Activated CD8-positive, alpha-beta memory T cell treated with anti-CD3 and anti-CD28 coated beads, Interleukin-2, amount 50 U/mL, for 1 hour (primary cell): ENCODE measurements at regions not wholly inside any gene's neighbourhood (a gene's known extent, or its start where the extent isn't known, plus 50 kb on each side); places are given as distances from the start of the nearest gene placed in this dataset.
"Not testable (repeated sequence)": the region's sequence is repeated elsewhere in the genome, so short reads cannot be mapped to it uniquely, and the experiment has no call there.

Source experiments
- DNase-seq: peaks from one replicate; pipeline ENCODE4 v3.0.0-alpha.2; 2020; ENCODE audit errors: extremely low read depth

DNA sequence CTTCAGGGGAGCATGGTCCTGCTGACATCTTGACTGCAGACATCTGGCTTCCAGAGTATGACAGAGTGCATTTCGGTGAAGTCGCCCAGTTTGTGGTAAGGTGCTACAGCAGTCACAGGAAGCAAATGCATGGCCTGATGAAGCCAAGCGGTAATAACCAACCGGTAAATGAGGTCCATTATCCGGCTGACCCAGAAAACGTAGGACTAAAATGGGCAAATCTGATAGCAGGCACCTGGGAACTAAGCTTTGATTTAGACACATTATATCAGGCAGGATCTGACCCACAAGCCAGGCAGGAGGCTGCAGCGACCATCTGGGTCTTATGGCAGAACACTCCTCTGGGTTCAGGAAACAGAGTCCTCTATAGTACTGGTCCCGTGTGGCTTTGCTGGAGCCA is 454.6 kb downstream of the GADD45G start:
- no peak for DNase-seq

- DNase-seq = no peak
Measured at GRCh38 chr9:90060256-90060655, 455.4 kb downstream of the GADD45G start.

DNA sequence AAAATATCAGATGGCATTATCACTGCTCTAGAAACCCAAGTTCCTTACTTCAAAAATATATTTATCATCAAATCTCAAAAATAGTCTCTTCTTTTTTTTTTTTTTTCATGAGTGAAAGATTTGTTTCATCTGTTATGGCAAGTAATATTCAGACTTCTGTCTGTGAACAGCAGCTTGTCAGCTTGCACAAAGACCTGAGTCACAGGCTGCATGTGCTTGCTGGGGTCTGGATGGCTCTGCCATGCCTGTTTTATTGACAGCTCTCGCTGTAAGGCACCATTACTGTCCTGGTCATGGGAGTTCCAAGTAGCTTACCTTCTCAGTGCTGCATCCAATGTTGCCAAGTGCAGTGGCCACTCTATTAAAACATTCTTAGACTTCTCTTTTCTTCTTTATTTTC is 456.4 kb downstream of the GADD45G start:
- DNase-seq = no peak

GRCh38 chr9:90062982-90063381 is 458.2 kb downstream of the GADD45G start:
- no peak for DNase-seq

GRCh38 chr9:90064248-90064647 is 459.4 kb downstream of the GADD45G start:
- DNase-seq = no peak

DNA sequence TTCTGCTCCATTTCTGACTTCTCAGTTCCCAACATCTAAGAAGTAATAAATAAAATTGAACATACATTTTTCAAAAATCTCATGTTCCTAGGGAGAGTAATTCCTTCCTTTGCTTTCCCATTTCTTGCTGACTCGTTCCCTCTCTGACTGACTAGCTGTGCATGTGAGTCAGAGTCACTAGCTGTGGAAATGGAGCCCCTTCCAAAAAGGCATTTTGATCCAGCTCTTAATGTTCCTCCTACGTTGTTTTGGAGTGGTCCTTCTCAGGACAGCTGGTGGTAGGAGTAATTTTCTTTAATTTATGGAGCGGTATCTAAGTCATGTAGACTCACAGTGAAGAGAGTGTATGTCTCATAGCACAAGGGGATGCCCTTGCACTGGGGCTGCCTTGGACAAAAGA is 460.2 kb downstream of the GADD45G start:
- DNase-seq = no peak

DNA sequence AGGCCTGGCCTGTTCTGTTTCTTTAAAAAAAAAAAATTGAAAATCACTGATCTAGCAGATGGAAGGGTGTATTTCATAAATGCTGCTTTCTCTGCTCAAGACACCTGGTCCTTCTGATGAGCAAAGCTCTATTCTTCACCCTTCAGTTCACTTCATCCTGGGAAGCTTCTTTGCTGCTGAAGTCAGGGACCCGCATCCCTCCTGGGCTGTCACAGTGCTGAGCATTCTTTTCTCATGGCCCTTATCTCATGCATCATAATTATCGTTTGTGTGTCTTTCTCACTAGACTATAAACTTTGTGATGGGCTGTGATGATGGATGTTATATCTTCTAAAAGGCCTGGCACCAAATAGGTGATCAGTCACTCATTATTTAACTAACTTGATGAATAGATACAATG is 461.0 kb downstream of the GADD45G start:
- DNase-seq = no peak

- DNase-seq = no peak
Measured at GRCh38 chr9:90069085-90069484, 464.3 kb downstream of the GADD45G start.

GRCh38 chr9:90070056-90070455 is 465.2 kb downstream of the GADD45G start:
- DNase-seq = no peak

- DNase-seq = no peak
Measured at GRCh38 chr9:90070469-90070868, 465.7 kb downstream of the GADD45G start.

GRCh38 chr9:90070931-90071660 is 466.3 kb downstream of the GADD45G start:
- no peak for DNase-seq

DNA sequence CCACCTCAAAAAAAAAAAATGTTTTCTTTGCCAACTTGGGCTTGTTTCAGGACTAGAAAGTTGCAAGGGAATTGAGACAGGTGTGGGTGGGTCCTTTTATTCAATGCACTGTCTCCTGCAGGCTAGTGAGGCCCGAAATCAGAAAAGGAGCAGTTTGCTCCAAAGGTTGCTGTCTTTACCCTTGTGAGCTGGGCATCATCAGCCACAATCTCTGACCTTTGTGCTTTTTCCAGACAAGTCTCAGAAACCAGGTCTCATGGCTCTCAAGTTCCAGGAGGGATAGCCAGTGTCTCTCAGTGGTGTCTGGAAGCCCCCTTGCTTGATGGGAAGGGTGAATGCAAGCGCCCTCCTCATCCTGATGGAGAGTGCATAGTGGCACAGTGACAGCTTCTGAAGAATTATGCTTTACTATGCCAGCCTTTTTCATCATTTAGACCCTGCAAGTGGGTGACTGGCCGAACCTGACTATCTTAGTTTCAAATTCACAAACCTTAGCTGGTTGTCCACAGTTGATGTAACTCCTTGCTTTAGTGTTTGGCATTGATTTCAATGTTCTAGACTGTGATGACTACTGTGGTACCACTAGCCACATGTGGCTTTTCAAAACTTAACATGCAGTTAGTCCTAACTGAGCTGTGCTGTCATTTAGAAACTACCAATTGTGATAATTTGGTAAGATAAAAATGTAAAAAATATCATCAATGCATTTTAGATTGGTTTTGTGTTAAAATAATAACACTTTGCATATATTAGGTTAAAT is 468.6 kb downstream of the GADD45G start:
- no peak for DNase-seq

- no peak for DNase-seq
Measured at GRCh38 chr9:90074316-90074962, 469.6 kb downstream of the GADD45G start.

DNA sequence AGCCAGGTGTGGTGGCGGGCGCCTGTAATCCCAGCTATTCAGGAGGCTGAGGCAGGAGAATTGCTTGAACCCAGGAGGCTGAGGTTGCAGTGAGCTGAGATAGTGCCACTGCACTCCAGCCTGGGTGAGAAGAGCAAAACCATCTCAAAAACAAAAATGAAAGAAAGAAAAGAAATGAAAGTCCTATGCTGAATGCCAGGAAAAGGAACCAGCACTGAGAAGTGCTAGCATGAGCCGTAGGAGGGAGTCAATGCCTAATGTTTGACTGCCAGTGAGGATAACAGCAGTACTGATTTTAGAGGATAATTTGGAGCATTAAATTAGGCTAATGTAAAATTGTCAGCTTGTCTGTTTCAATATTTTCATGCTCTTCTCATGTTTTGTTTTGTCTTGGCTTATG is 472.8 kb downstream of the GADD45G start:
- DNase-seq = not testable (repeated sequence)

DNA sequence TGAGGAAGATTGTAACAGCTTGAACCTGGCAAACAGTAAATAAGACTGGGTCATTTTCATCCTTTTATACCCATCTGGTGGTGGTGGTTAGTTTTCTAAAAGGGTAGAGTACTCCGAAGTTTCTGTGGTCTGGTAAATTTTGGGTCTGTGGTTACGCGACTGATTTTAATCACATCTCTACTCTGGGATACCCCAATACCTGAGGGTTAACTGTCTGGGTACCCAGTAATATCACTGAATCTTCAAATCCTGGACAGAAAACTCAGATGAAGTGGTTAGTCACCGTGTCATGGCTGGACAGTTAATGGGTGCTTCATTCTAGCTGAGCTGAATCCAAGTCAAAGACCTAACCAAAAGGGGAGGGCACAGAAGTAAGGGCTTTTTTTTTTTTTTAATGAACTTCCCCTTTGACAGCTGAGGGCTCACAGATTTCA is 474.2 kb downstream of the GADD45G start:
- no peak for DNase-seq

DNA sequence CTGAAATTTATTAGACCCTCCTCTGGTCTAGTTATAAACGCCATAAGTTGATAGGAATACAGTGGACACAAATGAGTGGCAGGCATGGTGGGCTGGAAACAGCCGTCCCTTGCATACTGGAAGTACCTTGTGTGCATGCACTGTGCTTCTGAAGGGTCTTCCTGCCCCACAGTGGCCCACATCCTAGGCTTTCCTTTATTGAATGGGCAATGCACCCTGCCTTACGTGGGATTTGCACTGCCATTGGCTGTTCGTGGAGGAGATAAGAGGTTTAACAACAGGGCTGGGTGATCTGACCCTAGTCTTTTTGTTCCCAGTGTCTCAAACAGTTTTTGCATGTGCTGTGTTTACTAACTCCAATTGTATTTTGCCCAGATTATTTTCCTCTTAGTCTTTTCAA is 480.8 kb downstream of the GADD45G start:
- DNase-seq = no peak

DNA sequence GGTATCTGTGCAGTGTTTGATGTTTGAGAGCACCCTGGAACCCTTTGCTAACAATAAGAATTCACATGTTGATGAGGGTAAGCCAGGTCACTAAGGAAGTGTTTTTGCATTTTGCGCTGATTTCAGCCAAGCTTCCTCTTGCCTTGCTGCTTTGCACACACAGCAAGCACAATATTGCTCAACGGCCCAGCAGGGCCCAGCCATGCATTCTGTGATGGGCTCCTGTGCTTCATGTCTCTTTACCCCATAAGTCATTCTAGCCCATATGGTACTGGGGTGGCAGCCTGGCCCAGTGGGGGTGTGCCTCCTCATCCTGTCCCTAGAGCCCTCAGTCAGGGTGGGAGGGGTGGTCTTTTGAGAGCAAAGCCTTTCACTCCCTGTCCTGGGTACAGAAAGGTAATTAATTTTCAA is 481.3 kb downstream of the GADD45G start:
- no peak for DNase-seq

- no peak for DNase-seq
Measured at GRCh38 chr9:90088434-90088833, 483.6 kb downstream of the GADD45G start.

- no peak for DNase-seq
Measured at GRCh38 chr9:90088856-90089255, 484.0 kb downstream of the GADD45G start.

GRCh38 chr9:90090997-90091396 is 486.2 kb downstream of the GADD45G start:
- DNase-seq = no peak

- DNase-seq = no peak
Measured at GRCh38 chr9:90092508-90092907, 487.7 kb downstream of the GADD45G start.

- DNase-seq = no peak
Measured at GRCh38 chr9:90095682-90096081, 490.9 kb downstream of the GADD45G start.

GRCh38 chr9:90097237-90097636 is 492.4 kb downstream of the GADD45G start:
- DNase-seq = no peak
